Smooth muscle cell (in vitro differentiated cells): ENCODE measurements at regions not wholly inside any gene's neighbourhood (a gene's known extent, or its start where the extent isn't known, plus 50 kb on each side); places are given as distances from the start of the nearest gene placed in this dataset.
A peak's percentile ranks its signal among the peaks of the same experiment; 100 is the strongest.
"Not testable (repeated sequence)": the region's sequence is repeated elsewhere in the genome, so short reads cannot be mapped to it uniquely, and the experiment has no call there.

Source experiments
- DNase-seq: peaks from one replicate; lab custom pipeline; 2025; ENCODE audit not compliant: unreplicated experiment; lab: John Stamatoyannopoulos, UW
- H2AFZ ChIP-seq: fragments of 200-600 bp; sonication (generic); 2 replicates; pipeline ENCODE4 v1.6.0; 2016; ENCODE audit warnings: antibody characterized with exemption, low read depth, mild to moderate bottlenecking
- H3F3A ChIP-seq: fragments of 200-600 bp; sonication (generic); 2 replicates; pipeline ENCODE4 v1.6.0; 2017; ENCODE audit warnings: antibody characterized with exemption, low read depth
- H3K27ac ChIP-seq: fragments of 200-600 bp; sonication (generic); 2 replicates; pipeline ENCODE4 v1.5.1; 2016; ENCODE audit warnings: low read depth, mild to moderate bottlenecking
- H3K27me3 ChIP-seq: fragments of 200-600 bp; sonication (generic); 2 replicates; pipeline ENCODE4 v1.6.1; 2016; ENCODE audit warnings: low read depth, mild to moderate bottlenecking
- H3K36me3 ChIP-seq: fragments of 200-600 bp; sonication (generic); 2 replicates; pipeline ENCODE4 v1.5.1; 2016; ENCODE audit warnings: low read depth
- H3K4me1 ChIP-seq: fragments of 200-600 bp; sonication (generic); 2 replicates; pipeline ENCODE4 v1.5.1; 2016; ENCODE audit warnings: low read depth
- H3K4me2 ChIP-seq: fragments of 200-600 bp; sonication (generic); 2 replicates; pipeline ENCODE4 v1.6.0; 2016; ENCODE audit warnings: mild to moderate bottlenecking
- H3K4me3 ChIP-seq: fragments of 200-600 bp; sonication (generic); 2 replicates; pipeline ENCODE4 v1.5.1; 2016; ENCODE audit warnings: mild to moderate bottlenecking
- H3K79me2 ChIP-seq: fragments of 200-600 bp; sonication (generic); 2 replicates; pipeline ENCODE4 v1.6.0; 2016; ENCODE audit warnings: low read depth, mild to moderate bottlenecking
- H3K9ac ChIP-seq: fragments of 200-600 bp; sonication (generic); 2 replicates; pipeline ENCODE4 v1.6.0; 2016; ENCODE audit warnings: low read depth
- H3K9me3 ChIP-seq: fragments of 200-600 bp; sonication (generic); replicated peaks from 2 replicates; pipeline ENCODE4 v1.5.1; 2016; ENCODE audit warnings: low read depth
- H4K20me1 ChIP-seq: fragments of 200-600 bp; sonication (generic); 2 replicates; pipeline ENCODE4 v1.6.0; 2016; ENCODE audit warnings: low read depth
- WGBS: methylation state at CpG from one replicate; pipeline ENCODE4 v1.1.7; 2016; ENCODE audit warnings: low lambda C conversion rate; 5-methylcytosine and 5-hydroxymethylcytosine counted together
- TF ChIP-seq, protein P1 (sequence below): fragments of 200-600 bp; sonication (generic); IDR thresholded peaks from 2 replicates; pipeline ENCODE4 v1.5.1; 2017; ENCODE audit warnings: borderline replicate concordance, mild to moderate bottlenecking, antibody characterized with exemption; ENCODE audit not compliant: insufficient read depth, poor library complexity, severe bottlenecking

DNA sequence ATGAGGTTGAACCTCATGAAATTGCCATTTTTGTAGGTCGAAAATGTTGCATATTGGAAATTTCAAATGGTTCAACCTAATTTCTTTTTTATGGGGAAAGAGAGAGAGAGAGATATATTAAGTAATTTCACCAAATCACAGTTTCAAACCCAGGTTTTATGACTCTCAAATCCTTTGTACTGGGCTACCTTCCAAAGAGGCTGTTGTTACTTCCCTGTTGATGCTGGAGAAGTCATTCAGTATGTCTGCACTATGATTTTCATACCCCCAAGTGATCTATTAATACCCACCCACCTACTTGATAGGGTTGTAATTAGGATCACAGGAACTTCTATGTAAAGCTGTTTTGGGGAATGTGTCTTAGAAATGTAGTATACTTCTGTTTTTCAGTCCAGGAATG lies 109.9 kb downstream of the ZNF330 start:
- WGBS: 89% methylated on average over 1 of the region's 1 CpG
- Histone ChIP-seq H3K4me1 (peaks cover 4% of the 10 kb centered on the region), H3K36me3 (no peaks in the 10 kb centered on the region), H2AFZ (peak overlapping the region; percentile 68), H4K20me1 (no peaks in the 10 kb centered on the region), H3K27ac (no peak overlapping the region), H3K27me3 (no peaks in the 10 kb centered on the region), H3F3A (no peaks in the 10 kb centered on the region), H3K4me3 (no peak overlapping the region), H3K79me2 (no peaks in the 10 kb centered on the region), H3K9me3 (no peaks in the 10 kb centered on the region), H3K4me2 (no peak overlapping the region), H3K9ac (no peak overlapping the region)
- no peak for DNase-seq
- TF ChIP-seq, protein P1, sequence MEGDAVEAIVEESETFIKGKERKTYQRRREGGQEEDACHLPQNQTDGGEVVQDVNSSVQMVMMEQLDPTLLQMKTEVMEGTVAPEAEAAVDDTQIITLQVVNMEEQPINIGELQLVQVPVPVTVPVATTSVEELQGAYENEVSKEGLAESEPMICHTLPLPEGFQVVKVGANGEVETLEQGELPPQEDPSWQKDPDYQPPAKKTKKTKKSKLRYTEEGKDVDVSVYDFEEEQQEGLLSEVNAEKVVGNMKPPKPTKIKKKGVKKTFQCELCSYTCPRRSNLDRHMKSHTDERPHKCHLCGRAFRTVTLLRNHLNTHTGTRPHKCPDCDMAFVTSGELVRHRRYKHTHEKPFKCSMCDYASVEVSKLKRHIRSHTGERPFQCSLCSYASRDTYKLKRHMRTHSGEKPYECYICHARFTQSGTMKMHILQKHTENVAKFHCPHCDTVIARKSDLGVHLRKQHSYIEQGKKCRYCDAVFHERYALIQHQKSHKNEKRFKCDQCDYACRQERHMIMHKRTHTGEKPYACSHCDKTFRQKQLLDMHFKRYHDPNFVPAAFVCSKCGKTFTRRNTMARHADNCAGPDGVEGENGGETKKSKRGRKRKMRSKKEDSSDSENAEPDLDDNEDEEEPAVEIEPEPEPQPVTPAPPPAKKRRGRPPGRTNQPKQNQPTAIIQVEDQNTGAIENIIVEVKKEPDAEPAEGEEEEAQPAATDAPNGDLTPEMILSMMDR: no peak

DNA sequence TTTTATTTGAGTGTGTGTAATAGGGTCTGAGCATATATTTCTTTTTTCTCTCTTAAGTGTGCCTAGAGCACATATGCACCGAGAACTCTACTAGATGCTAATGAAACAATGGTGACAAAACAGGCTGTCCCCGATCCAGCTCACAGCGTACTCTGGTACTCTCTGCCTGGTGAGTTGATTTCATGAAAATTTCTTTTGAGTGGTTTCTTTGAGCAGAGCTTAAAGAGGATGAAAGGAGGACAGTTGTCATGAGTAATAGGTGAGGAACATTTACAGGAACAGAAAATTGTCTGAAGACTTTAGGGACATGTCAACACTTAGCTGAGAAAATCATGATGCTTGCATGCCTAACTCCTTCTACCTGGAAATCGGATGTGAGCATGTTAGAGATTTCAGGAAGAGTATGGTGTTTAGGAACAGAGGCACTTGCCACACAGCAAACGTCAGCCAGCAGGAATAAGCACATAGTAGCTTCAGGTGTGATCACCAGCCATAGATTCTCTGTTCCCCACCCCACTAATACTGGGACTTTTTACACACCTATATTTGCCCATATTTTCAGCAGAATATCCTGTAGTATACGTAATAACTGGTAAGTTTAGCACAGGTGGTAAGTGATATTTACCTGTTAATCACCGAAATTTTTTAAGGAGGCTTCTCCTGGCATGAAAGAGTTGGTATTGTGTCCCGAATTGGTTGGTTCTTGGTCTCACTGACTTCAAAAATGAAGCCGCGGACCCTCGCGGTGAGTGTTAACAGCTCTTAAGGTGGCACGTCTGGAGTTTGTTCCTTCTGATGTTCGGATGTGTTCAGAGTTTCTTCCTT lies 111.1 kb downstream of the ZNF330 start:
- H3K9me3 ChIP-seq: no peaks in the 10 kb centered on the region
- H3K4me2 ChIP-seq: no peak overlapping the region
- H3F3A ChIP-seq: no peaks in the 10 kb centered on the region
- TF ChIP-seq, protein P1: no peak
- 95% methylated on average over 14 of the region's 14 CpGs for WGBS
- no peaks in the 10 kb centered on the region for H4K20me1 ChIP-seq
- no peaks in the 10 kb centered on the region for H3K79me2 ChIP-seq
- no peak for DNase-seq
- H3K27ac ChIP-seq: no peak overlapping the region
- peaks cover 4% of the 10 kb centered on the region for H3K4me1 ChIP-seq
- no peaks in the 10 kb centered on the region for H3K27me3 ChIP-seq
- H3K9ac ChIP-seq: no peak overlapping the region
- no peak overlapping the region for H3K4me3 ChIP-seq
- no peak overlapping the region for H2AFZ ChIP-seq
- H3K36me3 ChIP-seq: no peaks in the 10 kb centered on the region

DNA sequence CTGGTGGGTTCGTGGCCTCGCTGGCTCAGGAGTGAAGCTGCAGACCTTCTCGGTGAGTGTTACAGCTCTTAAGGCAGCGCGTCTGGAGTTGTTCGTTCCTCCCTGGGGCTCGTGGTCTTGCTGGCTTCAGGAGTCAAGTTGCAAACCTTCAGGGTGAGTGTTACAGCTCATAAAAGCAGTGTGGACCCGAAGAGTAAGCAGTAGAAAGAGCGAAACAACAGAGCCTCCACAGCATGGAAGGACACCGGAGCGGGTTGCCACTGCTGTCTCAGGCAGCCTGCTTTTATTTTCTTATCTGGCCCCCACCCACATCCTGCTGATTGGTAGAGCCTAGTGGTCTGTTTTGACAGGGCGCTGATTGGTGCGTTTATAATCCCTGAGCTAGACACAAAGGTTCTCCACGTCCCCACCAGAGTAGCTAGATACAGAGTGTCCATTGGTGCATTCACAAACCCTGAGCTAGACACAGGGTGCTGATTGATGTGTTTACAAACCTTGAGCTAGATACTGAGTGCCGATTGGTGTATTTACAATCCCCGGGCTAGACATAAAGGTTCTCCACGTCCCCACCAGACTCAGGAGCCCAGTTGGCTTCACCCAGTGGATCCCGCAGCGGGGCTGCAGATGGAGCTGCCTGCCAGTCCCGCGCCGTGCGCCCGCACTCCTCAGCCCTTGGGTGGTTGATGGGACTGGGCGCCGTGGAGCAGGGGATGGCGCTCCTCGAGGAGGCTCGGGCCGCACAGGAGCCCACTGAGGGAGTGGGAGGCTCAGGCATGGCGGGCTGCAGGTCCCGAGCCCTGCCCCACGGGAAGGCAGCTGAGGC lies 111.9 kb downstream of the ZNF330 start:
- H3K4me2 ChIP-seq: peak overlapping the region; percentile 62
- WGBS: 71% methylated on average over 28 of the region's 33 CpGs
- H3K27ac ChIP-seq, H4K20me1 ChIP-seq, H3F3A ChIP-seq, H3K27me3 ChIP-seq, H3K9ac ChIP-seq, H3K4me1 ChIP-seq, DNase-seq, H3K79me2 ChIP-seq, H3K9me3 ChIP-seq, H3K36me3 ChIP-seq: not testable (repeated sequence)
- H3K4me3 ChIP-seq: peak overlapping the region; percentile 31
- H2AFZ ChIP-seq: peak overlapping the region; percentile 29

DNA sequence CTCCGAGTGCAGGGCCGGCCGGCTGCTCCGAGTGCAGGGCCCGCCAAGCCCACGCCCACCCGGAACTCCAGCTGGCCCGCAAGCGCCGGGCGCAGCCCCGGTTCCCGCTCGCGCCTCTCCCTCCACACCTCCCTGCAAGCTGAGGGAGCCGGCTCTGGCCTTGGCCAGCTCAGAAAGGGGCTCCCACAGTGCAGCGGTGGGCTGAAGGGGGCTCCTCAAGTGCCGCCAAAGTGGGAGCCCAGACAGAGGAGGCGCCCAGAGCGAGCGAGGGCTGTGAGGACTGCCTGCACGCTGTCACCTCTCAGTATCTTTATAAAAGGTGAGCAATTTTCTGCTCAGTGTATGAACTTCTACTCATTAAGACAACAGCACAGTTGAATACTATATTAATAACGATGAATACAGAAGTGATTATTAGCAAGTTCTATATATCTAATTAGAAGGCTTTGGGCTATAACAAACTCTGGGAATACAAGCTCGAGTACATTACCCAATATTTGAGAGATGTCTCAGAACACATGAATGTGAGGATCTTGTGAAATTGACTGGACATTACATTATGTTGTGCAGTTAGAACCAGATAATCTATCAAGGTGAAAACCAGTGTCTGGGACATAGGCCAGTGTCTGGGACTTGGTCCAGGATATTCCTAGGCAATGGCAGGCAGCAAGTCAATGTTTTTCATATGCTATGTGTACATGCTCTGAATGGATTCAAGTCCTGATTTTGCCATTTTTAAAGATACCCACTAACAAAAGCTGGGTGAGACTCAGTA lies 112.9 kb downstream of the ZNF330 start:
- H3K27ac ChIP-seq, DNase-seq, H3K27me3 ChIP-seq, H3K9ac ChIP-seq, H4K20me1 ChIP-seq, H3K36me3 ChIP-seq, H3K9me3 ChIP-seq, H3F3A ChIP-seq, H3K79me2 ChIP-seq, H3K4me1 ChIP-seq: not testable (repeated sequence)
- Histone ChIP-seq H3K4me3 (peak overlapping the region; percentile 34), H2AFZ (peak overlapping the region; percentile 70), H3K4me2 (peak overlapping the region; percentile 77)
- WGBS: 55% methylated on average over 21 of the region's 24 CpGs
